ENCODE measurements at regions not wholly inside any gene's neighbourhood (a gene's known extent, or its start where the extent isn't known, plus 50 kb on each side); places are given as distances from the start of the nearest gene placed in this dataset.
"Not testable (repeated sequence)": the region's sequence is repeated elsewhere in the genome, so short reads cannot be mapped to it uniquely, and the experiment has no call there.

DNA sequence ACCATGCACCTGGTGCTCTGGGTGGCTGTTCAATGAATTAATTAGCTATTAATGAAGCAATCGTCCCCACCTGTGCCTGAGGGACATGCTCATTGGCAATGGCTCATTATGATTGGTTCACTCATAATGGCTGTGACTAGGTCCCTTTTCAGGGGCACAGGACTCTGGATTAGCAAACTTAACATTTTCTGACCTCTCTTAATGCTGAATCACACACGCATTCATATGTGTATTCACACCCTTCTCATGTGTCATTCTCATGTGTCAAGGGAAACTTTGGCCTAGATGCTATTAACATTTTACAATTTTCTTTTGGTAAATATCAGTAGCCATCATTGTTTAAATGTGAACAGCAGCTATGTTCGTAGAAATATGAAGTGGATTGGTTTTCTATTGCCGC, 98.9 kb upstream of the PMAIP1 start:
- no peak for DNase-seq (ENCODE audit: low read depth)

GRCh38 chr18:59799383-59800015, 100.3 kb upstream of the PMAIP1 start:
- no peak for DNase-seq (ENCODE audit: low read depth)

DNA sequence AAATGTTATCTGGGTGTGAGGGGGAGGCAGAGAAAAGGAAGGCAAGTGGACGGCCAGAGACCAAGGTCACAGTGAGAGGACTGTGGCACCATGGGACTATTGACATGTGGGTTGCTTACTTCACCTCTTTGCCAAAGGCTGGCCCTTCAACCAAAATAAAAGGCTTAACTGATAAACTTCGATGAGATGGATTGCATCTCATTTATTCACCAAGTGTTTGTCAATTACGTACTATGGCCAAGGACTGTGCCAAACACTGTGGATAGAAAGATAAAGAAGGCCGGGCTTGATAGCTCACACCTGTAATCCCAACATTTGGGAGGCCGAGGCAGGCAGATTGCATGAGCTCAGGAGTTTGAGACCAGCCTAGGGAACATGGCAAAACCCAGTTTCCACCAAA, 98.7 kb upstream of the CCBE1 start:
- no peak for DNase-seq (ENCODE audit: low read depth)

DNA sequence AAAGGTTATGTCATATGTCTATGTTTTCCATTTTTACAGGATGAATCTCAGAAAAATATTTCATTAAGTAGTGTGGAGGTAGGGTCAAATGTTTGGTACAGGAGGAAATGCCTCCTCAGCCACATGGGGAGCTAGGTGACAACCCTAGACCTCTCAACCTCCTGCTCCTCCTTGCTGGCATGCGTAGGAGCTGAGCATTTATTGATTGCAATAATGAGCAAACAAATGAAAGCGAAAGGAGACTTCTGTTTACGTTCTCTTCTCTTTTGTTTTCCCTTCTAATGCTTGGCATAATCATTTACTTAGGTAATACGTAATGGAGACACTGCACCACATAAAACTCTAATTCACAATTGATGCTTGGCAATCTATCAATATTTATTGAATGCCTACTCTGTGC, 95.1 kb upstream of the CCBE1 start:
- DNase-seq (ENCODE audit: low read depth): no peak

- DNase-seq (ENCODE audit: low read depth): not testable (repeated sequence)
Observed at GRCh38 chr18:59790346-59790936, 93.2 kb upstream of the CCBE1 start.

- DNase-seq (ENCODE audit: low read depth): no peak
Observed at GRCh38 chr18:59788791-59789106, 91.5 kb upstream of the CCBE1 start.

DNA sequence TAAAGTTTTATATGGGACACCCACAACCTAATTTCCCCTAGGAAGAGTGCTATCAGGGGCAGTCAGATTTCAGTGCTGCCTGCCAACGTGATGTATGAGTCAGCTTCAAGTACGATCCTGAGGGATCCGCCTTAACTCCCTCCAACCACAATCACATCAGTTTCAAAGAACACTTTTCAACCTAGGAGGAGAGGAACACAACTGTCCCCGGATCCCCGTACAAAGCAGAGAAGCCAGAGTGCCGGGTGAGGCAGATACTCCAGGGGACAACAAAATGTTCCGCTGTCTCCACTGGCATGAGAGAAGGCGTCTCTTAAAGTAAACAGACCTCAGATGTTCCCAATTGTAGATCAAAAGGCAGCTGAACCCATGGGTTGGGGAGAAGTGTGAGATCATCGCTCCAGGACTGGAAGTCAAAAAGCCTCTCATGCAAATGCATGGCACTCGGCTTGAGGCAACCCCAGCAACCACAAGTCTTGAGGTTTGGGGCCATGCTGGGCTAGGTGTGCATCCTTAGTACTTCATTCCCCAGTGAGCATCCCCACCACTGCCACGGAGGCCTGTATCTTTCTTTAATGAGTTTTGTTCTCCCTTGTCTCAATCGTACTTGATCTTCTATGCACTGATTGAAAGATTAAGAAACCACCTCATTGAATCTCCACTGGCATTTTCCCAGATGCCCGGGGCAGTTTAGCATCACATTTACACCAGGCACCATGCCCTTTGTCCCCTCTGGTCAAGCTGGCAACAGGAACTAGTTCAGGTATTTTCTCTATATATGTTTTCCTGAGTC, 91.0 kb upstream of the CCBE1 start:
- no peak for DNase-seq (ENCODE audit: low read depth)

DNA sequence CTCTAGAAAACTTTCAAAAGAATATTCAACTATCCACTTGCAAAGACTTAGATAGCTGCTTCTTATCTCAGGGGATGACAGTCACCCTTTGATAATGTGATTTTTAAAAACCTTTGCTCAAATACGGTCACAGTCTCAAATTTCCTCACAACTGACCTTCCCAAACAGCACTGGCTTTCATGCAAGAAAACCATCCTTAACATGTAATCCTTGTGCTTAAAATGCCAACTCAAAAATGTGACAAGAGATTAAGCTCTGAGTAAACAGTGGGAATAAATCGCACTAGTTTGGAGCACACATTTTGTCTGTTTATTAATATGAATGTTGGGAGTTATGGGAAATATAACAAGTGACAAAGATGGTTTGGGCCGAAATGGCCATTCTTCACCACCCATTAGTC, 87.5 kb upstream of the CCBE1 start:
- no peak for DNase-seq (ENCODE audit: low read depth)

GRCh38 chr18:59783138-59783537, 85.9 kb upstream of the CCBE1 start:
- DNase-seq (ENCODE audit: low read depth): no peak

DNA sequence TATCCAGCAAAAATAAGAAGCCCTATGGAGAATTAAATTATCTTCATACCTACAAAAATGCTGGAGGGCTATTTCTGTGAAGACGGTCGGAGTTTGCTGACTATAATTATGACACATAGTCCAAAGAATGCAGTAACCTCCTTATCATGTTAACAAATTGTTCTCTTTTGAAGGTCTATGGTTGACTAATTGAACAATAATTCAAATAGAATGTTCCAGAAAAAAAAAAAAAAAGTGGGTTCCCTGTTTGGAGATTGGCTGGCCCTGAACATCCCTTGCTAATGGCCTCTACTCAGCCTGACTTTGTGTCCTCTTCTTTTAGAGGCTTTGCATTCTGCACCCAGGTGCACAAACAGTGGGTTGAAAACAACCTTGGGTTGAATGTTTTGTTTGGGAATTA, 82.8 kb upstream of the CCBE1 start:
- no peak for DNase-seq (ENCODE audit: low read depth)

GRCh38 chr18:59778434-59778833, 81.2 kb upstream of the CCBE1 start:
- no peak for DNase-seq (ENCODE audit: low read depth)

- no peak for DNase-seq (ENCODE audit: low read depth)
Observed at GRCh38 chr18:59777636-59778035, 80.4 kb upstream of the CCBE1 start.

DNA sequence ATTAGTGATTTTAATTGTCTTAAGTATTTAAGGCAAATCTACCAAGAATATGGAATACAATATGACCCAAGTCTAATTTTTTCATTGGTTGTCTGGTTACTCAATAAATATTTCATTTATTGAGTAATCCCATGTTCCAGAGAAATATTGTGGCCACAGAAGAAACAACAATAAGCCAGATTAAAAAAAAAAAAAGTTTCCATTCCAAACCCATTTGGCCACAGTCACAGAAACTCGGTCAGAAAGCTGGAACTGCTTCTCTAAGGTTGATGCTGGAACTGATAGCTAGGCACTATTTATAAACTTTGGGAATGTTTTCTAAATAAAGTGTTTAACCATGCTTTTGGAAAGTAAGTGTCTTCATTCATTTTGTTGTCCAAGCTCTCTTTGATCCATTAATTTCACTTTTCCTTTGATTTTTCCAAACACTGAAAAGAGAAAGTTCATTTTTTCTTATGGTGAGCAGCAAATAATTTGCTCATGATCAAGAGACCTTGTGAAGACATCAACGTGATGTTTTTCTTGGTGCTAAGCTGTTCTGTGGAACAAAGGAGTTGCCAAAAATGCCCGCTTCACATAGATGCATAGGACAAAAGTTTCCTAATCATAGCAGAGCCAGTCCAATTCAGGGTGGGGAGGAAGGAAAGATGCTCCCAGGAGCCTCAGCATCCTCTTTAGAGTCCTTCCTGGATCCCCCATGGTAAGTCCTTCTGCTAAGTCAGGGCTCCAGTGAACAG, 72.1 kb upstream of the CCBE1 start:
- DNase-seq (ENCODE audit: low read depth): no peak

DNA sequence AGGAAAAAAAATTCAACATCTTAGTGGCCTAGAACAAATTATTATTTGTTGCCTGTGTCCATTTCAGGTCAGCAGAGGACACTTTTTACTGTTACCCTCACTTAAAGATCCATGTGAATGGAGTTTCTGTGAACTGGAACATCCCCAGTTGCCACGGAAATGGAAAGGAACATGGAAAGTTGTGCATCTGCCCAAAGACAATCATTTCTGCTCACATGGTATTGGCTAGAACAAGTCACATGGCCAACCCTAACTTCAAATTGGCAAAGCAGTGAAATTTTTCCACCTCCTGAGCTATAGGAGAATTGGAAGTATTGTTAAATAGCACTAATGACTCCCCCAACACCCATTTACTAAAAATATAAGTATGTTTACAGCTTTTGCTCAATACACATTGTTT, 71.2 kb upstream of the CCBE1 start:
- DNase-seq (ENCODE audit: low read depth): no peak

DNA sequence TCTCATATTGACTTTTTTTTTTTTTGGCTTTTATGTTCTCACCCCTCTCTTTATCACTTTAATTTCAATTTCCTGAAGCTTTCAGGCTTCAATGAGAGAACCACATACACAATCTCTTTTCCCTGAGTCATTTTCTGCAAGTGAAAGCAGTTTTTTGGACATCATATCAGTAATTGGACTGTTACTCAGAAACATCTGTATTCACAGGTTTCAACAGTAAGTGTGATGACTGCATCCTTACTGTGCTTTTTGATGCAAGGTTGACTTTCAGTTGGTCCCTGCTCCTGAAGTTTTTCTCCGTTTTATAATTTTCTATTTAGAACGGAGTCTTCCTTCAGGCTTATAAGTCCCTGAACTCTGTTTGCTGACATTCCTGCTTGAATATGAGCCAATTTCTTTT, 70.5 kb upstream of the CCBE1 start:
- no peak for DNase-seq (ENCODE audit: low read depth)

DNA sequence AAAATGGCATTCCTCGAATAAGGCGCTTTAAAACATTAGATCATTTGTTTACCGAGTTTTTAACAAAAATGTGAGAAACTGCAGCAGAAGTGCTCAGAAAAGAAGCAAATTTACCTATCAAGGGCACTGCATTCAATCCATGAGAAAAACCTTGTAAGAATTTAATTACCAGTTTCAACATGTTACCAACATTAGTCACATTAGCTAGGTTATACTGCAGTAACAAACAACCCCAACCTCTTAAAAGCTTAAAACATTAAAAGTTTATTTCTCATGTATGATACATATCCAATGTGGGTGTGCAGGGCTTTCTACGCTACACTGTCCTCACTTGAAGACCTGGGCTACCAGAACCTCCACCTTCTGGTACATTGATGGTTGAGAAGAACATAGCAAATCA, 68.1 kb upstream of the CCBE1 start:
- no peak for DNase-seq (ENCODE audit: low read depth)

- DNase-seq (ENCODE audit: low read depth): no peak
Observed at GRCh38 chr18:59764281-59764680, 67.1 kb upstream of the CCBE1 start.

DNA sequence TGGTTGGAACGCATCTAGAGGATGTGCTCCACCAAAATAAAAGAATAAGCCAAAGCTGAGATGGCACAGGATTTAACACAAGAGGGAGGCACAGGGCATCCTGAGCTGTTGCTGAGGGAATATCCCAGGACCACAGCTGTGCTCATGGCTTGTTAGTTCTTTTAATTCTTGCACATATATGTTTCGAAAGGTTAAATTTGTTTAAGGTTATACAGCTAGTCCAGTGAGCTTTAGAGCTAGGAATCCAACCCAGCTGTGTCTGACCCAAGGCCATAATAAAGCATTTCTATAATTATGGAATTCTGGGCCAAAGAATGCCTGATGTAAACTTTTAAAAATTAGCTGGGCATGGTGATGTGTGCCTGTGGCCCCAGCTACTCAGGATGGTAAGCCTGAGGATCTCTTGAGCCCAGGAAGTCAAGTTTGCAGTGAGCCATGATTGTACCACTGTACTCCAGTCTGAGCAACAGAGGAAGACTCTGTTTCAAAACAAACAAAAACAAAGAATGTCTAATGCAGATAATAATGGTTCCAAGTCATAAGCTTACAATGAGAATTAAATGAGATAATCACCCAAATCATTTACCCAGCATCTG, 66.4 kb upstream of the CCBE1 start:
- no peak for DNase-seq (ENCODE audit: low read depth)

DNA sequence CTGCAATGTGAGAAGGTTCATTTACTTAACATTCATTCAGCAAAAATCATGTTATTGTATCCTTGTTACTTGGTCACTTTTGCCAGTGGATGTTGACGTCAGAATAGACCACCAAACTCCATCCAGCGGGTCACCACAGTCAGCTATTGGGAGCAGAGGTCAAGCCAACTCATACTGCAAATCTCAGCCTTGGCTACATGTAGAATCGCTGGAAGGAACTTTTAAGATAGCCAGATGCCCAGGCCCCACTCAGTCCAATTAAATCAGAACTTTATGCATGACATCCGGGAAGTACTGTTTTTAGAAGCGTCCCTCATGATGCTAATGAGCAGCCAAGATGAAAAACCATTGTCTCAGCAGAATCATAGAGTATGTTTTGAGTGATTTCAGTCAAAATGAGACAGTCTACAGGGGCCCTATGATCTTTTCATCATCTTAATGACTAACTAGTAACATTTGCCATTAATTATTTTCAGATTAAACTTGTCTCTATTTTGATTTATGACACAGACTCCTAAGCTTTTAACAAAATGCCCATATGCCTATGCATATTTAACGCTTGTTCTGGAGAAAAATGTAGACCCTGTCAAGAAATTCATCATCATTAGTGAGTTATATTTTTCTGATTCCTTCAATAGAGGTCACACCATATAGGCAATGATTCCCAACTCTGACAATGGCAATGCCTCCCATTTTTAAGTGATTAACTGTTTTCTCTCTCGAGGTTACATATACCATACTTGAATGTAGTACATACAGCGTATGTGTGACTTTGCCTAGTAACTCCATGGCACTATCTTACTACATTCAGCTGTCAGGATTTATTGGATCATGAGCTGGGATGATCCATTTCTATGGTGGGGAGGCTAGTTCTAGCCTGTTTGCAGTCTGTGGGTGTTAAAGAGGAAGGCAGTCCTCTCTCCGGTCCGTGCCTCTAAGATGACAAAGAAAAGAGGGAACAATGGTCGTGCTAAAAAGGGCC, 63.7 kb upstream of the CCBE1 start:
- DNase-seq (ENCODE audit: low read depth): no peak

DNA sequence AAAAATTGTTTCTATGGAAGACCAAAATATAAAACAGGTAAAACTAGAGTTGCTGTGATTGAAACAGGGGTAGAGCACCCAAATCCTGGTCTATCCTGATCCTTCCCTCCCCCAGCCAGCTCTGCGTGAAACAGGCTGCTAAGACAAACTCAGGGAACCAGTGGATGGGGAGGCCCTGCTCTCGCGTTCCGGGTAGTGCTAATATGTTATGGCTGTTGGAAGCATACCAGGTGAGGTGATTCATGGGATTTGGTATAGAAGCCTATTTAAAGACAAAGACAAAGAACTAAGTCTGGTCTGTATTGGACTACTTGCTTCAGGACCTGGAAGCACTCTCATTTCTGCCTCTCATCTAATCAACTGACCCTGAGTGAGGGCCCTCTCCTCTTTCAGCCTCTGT, 63.0 kb upstream of the CCBE1 start:
- DNase-seq (ENCODE audit: low read depth): no peak

- no peak for DNase-seq (ENCODE audit: low read depth)
Observed at GRCh38 chr18:59758837-59759236, 61.6 kb upstream of the CCBE1 start.
